ENCODE measurements at regions not wholly inside any gene's neighbourhood (a gene's known extent, or its start where the extent isn't known, plus 50 kb on each side); places are given as distances from the start of the nearest gene placed in this dataset.

GRCh38 chr22:49365910-49366309 is 461.8 kb downstream of the BRD1 start:
- no peak for TF ChIP-seq CTCF (conservative IDR thresholded peaks at IDR 0.05; ENCODE audit: low read depth, low read length)
- TF ChIP-seq EZH2 (IDR thresholded peaks at IDR 0.05; ENCODE audit: low read length, unreplicated experiment) = no peak

Measured in PC-3 (cell line).